GM23338 (cell line): ENCODE measurements at regions not wholly inside any gene's neighbourhood (a gene's known extent, or its start where the extent isn't known, plus 50 kb on each side); places are given as distances from the start of the nearest gene placed in this dataset.

Experiments used
- ATAC-seq: fragments of 200-7000 bp; cut with Tn5 transposase; 3 replicates; pipeline ENCODE4 v1.9.1; 2020
- DNase-seq: peaks from one replicate; pipeline ENCODE4 v3.0.0-alpha.2; 2015; ENCODE audit warnings: low spot score
- H2AFZ ChIP-seq: fragments of 200-600 bp; sonication (generic); 2 replicates; pipeline ENCODE4 v1.8.0; 2016; ENCODE audit warnings: antibody characterized with exemption, mild to moderate bottlenecking, moderate library complexity
- H3F3A ChIP-seq: fragments of 200-600 bp; sonication (generic); replicated peaks from 2 replicates; pipeline ENCODE4 v1.8.0; 2017; ENCODE audit warnings: antibody characterized with exemption, mixed run types, low read depth
- H3K27ac ChIP-seq: fragments of 200-600 bp; sonication (generic); 2 replicates; pipeline ENCODE4 v1.6.1; 2016; ENCODE audit warnings: low read depth
- H3K27me3 ChIP-seq: fragments of 200-600 bp; sonication (generic); 2 replicates; pipeline ENCODE4 v1.8.0; 2016; ENCODE audit warnings: mild to moderate bottlenecking, mixed run types, moderate library complexity; ENCODE audit not compliant: insufficient read depth
- H3K36me3 ChIP-seq: fragments of 200-600 bp; sonication (generic); 2 replicates; pipeline ENCODE4 v1.8.0; 2016; ENCODE audit warnings: mild to moderate bottlenecking; ENCODE audit not compliant: insufficient read depth
- H3K4me1 ChIP-seq: fragments of 200-600 bp; sonication (generic); 2 replicates; pipeline ENCODE4 v1.8.0; 2016; ENCODE audit warnings: mild to moderate bottlenecking, moderate library complexity; ENCODE audit not compliant: insufficient read depth
- H3K4me2 ChIP-seq: fragments of 200-600 bp; sonication (generic); 2 replicates; pipeline ENCODE4 v1.7.1; 2017; ENCODE audit warnings: mixed run types
- H3K4me3 ChIP-seq: fragments of 200-600 bp; sonication (generic); 2 replicates; pipeline ENCODE4 v1.6.1; 2016; ENCODE audit warnings: mixed run types
- H3K79me2 ChIP-seq: fragments of 200-600 bp; sonication (generic); replicated peaks from 2 replicates; pipeline ENCODE4 v1.8.0; 2017; ENCODE audit warnings: mild to moderate bottlenecking; ENCODE audit not compliant: insufficient read depth
- H3K9me2 ChIP-seq: fragments of 200-600 bp; sonication (generic); 2 replicates; pipeline ENCODE4 v1.8.0; 2017; ENCODE audit not compliant: insufficient read depth
- H4K20me1 ChIP-seq: fragments of 200-600 bp; sonication (generic); replicated peaks from 2 replicates; pipeline ENCODE4 v1.8.0; 2017; ENCODE audit warnings: mild to moderate bottlenecking; ENCODE audit not compliant: insufficient read depth
- H3K27ac Mint-ChIP-seq: 2 replicates; pipeline ENCODE4 v1.8.0; 2020; ENCODE audit warnings: inconsistent platforms, mild to moderate bottlenecking, moderate library complexity, mixed read lengths
- H3K27me3 Mint-ChIP-seq: 3 replicates; pipeline ENCODE4 v1.8.0; 2022; ENCODE audit warnings: low read depth, mild to moderate bottlenecking, moderate library complexity, mixed read lengths, inconsistent platforms; ENCODE audit not compliant: insufficient read depth, poor library complexity
- H3K36me3 Mint-ChIP-seq: 3 replicates; pipeline ENCODE4 v1.8.0; 2021; ENCODE audit warnings: low read depth, mild to moderate bottlenecking, inconsistent platforms, moderate library complexity, mixed read lengths
- H3K4me1 Mint-ChIP-seq: 3 replicates; pipeline ENCODE4 v1.8.0; 2020; ENCODE audit warnings: mild to moderate bottlenecking, inconsistent platforms, mixed read lengths
- H3K4me3 Mint-ChIP-seq: 3 replicates; pipeline ENCODE4 v1.8.0; 2021; ENCODE audit warnings: moderate library complexity, mild to moderate bottlenecking, inconsistent platforms, mixed read lengths
- H3K9me3 Mint-ChIP-seq: 3 replicates; pipeline ENCODE4 v1.8.0; 2020; ENCODE audit warnings: moderate library complexity, mild to moderate bottlenecking, inconsistent platforms, mixed read lengths
- CREB1 ChIP-seq: fragments of 250-450 bp; sonication (Bioruptor Pico); IDR thresholded peaks from 2 replicates; pipeline ENCODE4 v1.5.0; 2020; ENCODE audit warnings: low read depth, mild to moderate bottlenecking, moderate library complexity
- ETS1 ChIP-seq: IDR thresholded peaks from 2 replicates; pipeline ENCODE4 v1.6.1; 2016; ENCODE audit warnings: antibody characterized with exemption
- EZH2 ChIP-seq: fragments of 200-600 bp; sonication (generic); IDR thresholded peaks from one replicate; pipeline ENCODE4 v1.8.0; 2017; ENCODE audit warnings: antibody characterized with exemption, mild to moderate bottlenecking, low read depth; ENCODE audit not compliant: unreplicated experiment
- EZH2phosphoT487 ChIP-seq: fragments of 200-600 bp; sonication (generic); IDR thresholded peaks from one replicate; pipeline ENCODE4 v1.8.1; 2018; ENCODE audit warnings: antibody characterized with exemption; ENCODE audit not compliant: unreplicated experiment
- JUNB ChIP-seq: IDR thresholded peaks from one replicate; pipeline ENCODE4 v1.6.1; 2016; ENCODE audit warnings: antibody characterized with exemption; ENCODE audit not compliant: unreplicated experiment
- NANOG ChIP-seq: IDR thresholded peaks from 2 replicates; pipeline ENCODE4 v1.6.1; 2016; ENCODE audit warnings: antibody characterized with exemption, borderline replicate concordance
- REST ChIP-seq: IDR thresholded peaks from one replicate; pipeline ENCODE4 v1.6.1; 2018; ENCODE audit warnings: antibody characterized with exemption; ENCODE audit not compliant: unreplicated experiment
- STAT1 ChIP-seq: IDR thresholded peaks from one replicate; pipeline ENCODE4 v1.6.1; 2016; ENCODE audit warnings: antibody characterized with exemption; ENCODE audit not compliant: unreplicated experiment
- ZNF331 ChIP-seq: fragments of 250-450 bp; sonication (Bioruptor Pico); IDR thresholded peaks from 2 replicates; pipeline ENCODE4 v1.5.0; 2020; ENCODE audit warnings: low read depth, mild to moderate bottlenecking, moderate library complexity
- ZNF462 ChIP-seq: fragments of 250-450 bp; sonication (Bioruptor Pico); IDR thresholded peaks from 2 replicates; pipeline ENCODE4 v1.5.0; 2020; ENCODE audit warnings: mild to moderate bottlenecking, moderate library complexity

- Mint-ChIP-seq H3K4me1 (peaks cover 4% of the 10 kb centered on the region; the same call in 2 of the 3 replicates), H3K36me3 (no peaks in the 10 kb centered on the region), H3K4me3 (no peak overlapping the region), H3K27ac (no peak overlapping the region), H3K27me3 (no peaks in the 10 kb centered on the region), H3K9me3 (peaks cover 3% of the 10 kb centered on the region)
- DNase-seq (no peak), ATAC-seq (no peak)
- Histone ChIP-seq H3K27me3 (no peaks in the 10 kb centered on the region), H3K4me1 (no peaks in the 10 kb centered on the region), H4K20me1 (no peaks in the 10 kb centered on the region), H3K9me2 (no peaks in the 10 kb centered on the region), H3K79me2 (no peaks in the 10 kb centered on the region), H3K4me3 (no peak overlapping the region), H3K36me3 (no peaks in the 10 kb centered on the region), H3K27ac (no peak overlapping the region), H3K4me2 (no peak overlapping the region), H2AFZ (peak overlapping the region; percentile 18; the same call in 1 of the 2 replicates), H3F3A (no peaks in the 10 kb centered on the region)
- no peak for TF ChIP-seq NANOG
- TF ChIP-seq REST = no peak
- TF ChIP-seq ZNF331 (CRISPR knock-in tag) = no peak
- TF ChIP-seq CREB1 (CRISPR knock-in tag) = no peak
- no peak for TF ChIP-seq STAT1
- TF ChIP-seq EZH2phosphoT487 = no peak
- TF ChIP-seq JUNB = no peak
- no peak for TF ChIP-seq ZNF462
- no peak for TF ChIP-seq EZH2
- TF ChIP-seq ETS1 = no peak
Observed at GRCh38 chr3:102223132-102223531, 211.7 kb upstream of the ZPLD1 start.
